Nephron progenitor cell (in vitro differentiated cells): ENCODE measurements at regions not wholly inside any gene's neighbourhood (a gene's known extent, or its start where the extent isn't known, plus 50 kb on each side); places are given as distances from the start of the nearest gene placed in this dataset.

Source experiments
- DNase-seq: peaks from one replicate; pipeline ENCODE4 v3.0.0; 2021
- H3K27ac Mint-ChIP-seq: 2 replicates; pipeline ENCODE4 v1.8.0; 2021; ENCODE audit warnings: mild to moderate bottlenecking, moderate library complexity, mixed read lengths
- H3K27me3 Mint-ChIP-seq: 2 replicates; pipeline ENCODE4 v1.8.0; 2021; ENCODE audit warnings: mild to moderate bottlenecking, low read depth, mixed read lengths; ENCODE audit not compliant: poor library complexity
- H3K36me3 Mint-ChIP-seq: 2 replicates; pipeline ENCODE4 v1.8.0; 2021; ENCODE audit warnings: low read depth, mixed read lengths
- H3K4me1 Mint-ChIP-seq: 2 replicates; pipeline ENCODE4 v1.8.0; 2021; ENCODE audit warnings: mixed read lengths
- H3K4me3 Mint-ChIP-seq: 2 replicates; pipeline ENCODE4 v1.8.0; 2021; ENCODE audit warnings: mild to moderate bottlenecking, moderate library complexity, mixed read lengths
- H3K9me3 Mint-ChIP-seq: 2 replicates; pipeline ENCODE4 v1.8.0; 2021; ENCODE audit warnings: mild to moderate bottlenecking, moderate library complexity, mixed read lengths
- TF ChIP-seq, protein P1 (sequence below): fragments of 200-600 bp; sonication (generic); IDR thresholded peaks from 2 replicates; pipeline ENCODE4 v1.5.0; 2021; ENCODE audit warnings: antibody characterized with exemption

DNA sequence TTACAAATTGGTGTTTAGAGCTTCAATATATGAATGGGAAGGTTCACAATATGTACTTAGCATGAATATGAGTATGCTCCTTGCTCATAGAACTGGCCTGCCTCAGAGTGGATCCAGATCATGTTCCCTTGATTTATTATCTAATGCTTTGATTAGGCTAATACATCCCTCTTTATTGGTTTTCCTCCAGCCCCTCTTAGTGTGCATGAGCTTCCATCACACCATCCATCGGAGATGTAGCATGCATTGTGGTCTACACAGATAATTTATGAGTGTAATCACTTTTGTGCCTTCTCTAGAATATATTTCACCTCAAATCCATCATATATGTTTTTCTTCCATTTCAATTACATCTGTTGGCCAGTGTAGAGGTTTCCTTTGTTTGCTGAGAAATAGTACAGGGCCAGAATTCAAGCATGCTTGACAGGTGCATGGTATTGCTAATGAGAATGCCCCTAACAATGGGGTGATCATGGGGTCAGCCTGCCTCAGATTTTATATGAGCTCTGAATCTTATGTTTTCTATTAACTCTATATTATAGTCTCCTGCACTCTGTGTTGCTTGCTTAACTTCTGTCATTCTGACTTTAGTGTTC, 786.4 kb upstream of the ARPP21 start:
- peaks cover 36% of the 10 kb centered on the region for H3K4me1 Mint-ChIP-seq
- no peaks in the 10 kb centered on the region for H3K9me3 Mint-ChIP-seq
- no peak overlapping the region for H3K4me3 Mint-ChIP-seq
- H3K27ac Mint-ChIP-seq: no peak overlapping the region
- no peaks in the 10 kb centered on the region for H3K36me3 Mint-ChIP-seq
- TF ChIP-seq, protein P1, sequence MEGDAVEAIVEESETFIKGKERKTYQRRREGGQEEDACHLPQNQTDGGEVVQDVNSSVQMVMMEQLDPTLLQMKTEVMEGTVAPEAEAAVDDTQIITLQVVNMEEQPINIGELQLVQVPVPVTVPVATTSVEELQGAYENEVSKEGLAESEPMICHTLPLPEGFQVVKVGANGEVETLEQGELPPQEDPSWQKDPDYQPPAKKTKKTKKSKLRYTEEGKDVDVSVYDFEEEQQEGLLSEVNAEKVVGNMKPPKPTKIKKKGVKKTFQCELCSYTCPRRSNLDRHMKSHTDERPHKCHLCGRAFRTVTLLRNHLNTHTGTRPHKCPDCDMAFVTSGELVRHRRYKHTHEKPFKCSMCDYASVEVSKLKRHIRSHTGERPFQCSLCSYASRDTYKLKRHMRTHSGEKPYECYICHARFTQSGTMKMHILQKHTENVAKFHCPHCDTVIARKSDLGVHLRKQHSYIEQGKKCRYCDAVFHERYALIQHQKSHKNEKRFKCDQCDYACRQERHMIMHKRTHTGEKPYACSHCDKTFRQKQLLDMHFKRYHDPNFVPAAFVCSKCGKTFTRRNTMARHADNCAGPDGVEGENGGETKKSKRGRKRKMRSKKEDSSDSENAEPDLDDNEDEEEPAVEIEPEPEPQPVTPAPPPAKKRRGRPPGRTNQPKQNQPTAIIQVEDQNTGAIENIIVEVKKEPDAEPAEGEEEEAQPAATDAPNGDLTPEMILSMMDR: no peak
- DNase-seq: no peak
- peaks cover 4% of the 10 kb centered on the region for H3K27me3 Mint-ChIP-seq

DNA sequence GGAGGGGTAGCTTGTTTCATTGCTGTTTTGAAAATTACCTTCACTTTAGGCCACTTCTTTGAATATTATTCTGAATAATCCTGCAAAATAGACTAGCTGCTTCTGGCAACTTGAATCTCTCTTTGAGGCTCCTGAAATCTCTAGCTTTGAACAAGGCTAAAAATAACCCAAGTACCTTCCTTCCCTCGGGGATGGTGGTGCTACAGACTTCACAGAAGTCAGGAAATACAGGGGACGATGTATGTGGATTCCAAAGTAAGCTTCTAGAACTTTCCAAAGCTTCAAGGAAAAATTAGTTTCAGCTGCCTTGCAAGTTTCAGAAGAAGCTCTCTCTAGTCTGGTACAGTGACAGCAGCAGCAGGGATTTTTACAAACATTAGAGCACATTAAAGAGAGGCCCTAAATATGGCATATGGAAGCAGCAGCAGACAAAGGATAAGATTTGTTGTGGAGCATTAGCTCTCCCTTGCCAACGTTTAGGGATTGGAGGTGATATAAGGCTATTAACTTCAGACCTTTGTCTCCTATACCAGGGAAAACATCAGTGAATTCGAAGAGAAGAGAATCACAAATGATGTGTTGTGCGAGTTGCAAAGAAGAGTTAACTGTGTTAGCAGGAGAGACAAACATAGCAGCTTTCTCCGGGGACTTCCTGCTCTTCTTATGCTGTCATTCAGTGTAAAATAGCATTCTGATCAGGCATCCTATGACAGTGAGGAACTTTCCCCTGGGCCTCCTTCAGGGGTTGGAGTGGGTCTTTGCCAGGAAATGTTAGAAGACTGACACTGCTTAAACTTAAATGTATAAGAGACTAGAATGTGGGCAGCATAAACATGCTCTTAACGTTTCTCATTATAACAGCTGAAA, 783.0 kb upstream of the ARPP21 start:
- Mint-ChIP-seq H3K9me3 (no peaks in the 10 kb centered on the region), H3K27ac (no peak overlapping the region), H3K36me3 (no peaks in the 10 kb centered on the region), H3K4me3 (no peak overlapping the region), H3K27me3 (peaks cover under 1% of the 10 kb centered on the region), H3K4me1 (peaks cover 19% of the 10 kb centered on the region)
- TF ChIP-seq, protein P1: no peak
- no peak for DNase-seq

DNA sequence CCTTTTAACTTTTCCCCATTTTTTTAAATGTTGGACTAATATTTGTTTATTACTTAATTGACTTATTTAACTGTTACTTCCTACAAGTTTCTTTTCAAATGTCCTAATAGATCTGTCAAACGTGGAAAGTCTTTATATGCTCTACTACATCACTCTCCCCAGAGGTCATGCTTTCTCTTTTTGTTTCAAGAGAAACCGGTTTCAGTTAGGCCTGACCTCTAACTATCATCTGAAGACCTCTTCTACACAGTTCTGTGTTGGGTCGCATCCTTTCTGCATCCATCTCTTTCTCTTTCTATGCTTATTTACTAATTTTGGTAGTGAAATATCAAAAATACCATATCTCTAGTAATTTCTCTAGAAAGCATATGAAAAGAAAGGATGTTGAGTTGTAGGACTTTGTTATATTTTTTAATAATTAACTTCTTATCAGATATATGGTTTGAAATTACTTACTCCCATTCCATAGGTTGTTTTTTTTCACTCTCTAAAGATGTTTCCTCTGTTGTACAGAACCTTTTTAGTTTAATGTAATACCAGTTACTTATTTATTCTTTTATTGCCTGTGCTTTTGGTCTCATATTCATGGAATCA, 781.2 kb upstream of the ARPP21 start:
- TF ChIP-seq, protein P1: no peak
- Mint-ChIP-seq H3K27ac (no peak overlapping the region), H3K4me3 (no peak overlapping the region), H3K9me3 (no peaks in the 10 kb centered on the region), H3K36me3 (no peaks in the 10 kb centered on the region), H3K4me1 (peaks cover 19% of the 10 kb centered on the region), H3K27me3 (peaks cover 4% of the 10 kb centered on the region)
- DNase-seq: no peak

DNA sequence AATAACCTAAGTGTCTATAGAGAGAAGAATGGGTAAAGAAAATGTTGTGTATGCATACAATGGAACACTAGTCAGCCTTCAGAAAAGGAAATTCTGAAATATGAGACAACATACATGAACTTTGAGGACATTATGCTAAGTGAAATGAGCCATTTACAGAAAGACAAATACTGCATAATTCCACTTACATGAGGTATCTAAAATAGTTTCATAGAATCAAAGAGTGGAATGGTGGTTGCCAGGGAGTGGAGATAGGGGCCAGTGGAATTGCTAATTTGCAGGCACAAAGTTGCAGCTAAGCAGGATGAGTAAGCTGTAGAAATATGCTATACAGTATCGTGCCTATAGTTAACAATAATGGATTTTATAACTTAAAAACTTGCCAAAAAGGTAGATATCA, 779.6 kb upstream of the ARPP21 start:
- H3K27ac Mint-ChIP-seq: no peak overlapping the region
- H3K36me3 Mint-ChIP-seq: no peaks in the 10 kb centered on the region
- H3K4me1 Mint-ChIP-seq: peaks cover 17% of the 10 kb centered on the region
- no peak overlapping the region for H3K4me3 Mint-ChIP-seq
- peaks cover 4% of the 10 kb centered on the region for H3K27me3 Mint-ChIP-seq
- TF ChIP-seq, protein P1: no peak
- H3K9me3 Mint-ChIP-seq: no peaks in the 10 kb centered on the region
- DNase-seq: no peak

DNA sequence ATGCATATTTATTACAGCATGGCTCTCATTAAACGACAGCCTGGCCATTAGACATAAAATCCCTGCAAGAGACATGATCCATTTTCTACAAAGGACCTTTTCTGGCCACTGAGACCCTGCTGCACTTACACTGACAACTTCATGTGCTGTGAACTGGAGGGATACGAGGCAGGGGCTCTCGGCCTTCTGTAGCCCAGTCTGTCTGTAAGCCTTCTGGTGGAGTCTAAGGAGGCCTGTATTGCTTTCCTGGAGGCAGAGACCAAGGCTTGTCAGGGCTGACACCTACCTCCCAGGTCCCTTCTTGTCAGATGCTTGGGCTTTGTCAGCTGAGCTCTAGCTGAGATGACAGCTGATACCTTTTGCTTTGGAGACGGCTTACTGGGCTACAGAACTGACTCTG, 776.9 kb upstream of the ARPP21 start:
- no peak for DNase-seq
- Mint-ChIP-seq H3K27ac (no peak overlapping the region), H3K36me3 (no peaks in the 10 kb centered on the region), H3K27me3 (peaks cover 7% of the 10 kb centered on the region), H3K4me3 (no peak overlapping the region), H3K4me1 (no peaks in the 10 kb centered on the region), H3K9me3 (no peaks in the 10 kb centered on the region)
- TF ChIP-seq, protein P1: no peak
